T-helper 1 cell (primary cell): ENCODE measurements at regions not wholly inside any gene's neighbourhood (a gene's known extent, or its start where the extent isn't known, plus 50 kb on each side); places are given as distances from the start of the nearest gene placed in this dataset.
"Not testable (repeated sequence)": the region's sequence is repeated elsewhere in the genome, so short reads cannot be mapped to it uniquely, and the experiment has no call there.

Experiments used
- DNase-seq, 5 donors: peaks; one replicate each; pipeline ENCODE4 v3.0.0-alpha.2; 2012 to 2020

GRCh38 chr17:26881195-26881594 lies 412.7 kb upstream of the WSB1 start:
- DNase-seq: not testable (repeated sequence)

DNA sequence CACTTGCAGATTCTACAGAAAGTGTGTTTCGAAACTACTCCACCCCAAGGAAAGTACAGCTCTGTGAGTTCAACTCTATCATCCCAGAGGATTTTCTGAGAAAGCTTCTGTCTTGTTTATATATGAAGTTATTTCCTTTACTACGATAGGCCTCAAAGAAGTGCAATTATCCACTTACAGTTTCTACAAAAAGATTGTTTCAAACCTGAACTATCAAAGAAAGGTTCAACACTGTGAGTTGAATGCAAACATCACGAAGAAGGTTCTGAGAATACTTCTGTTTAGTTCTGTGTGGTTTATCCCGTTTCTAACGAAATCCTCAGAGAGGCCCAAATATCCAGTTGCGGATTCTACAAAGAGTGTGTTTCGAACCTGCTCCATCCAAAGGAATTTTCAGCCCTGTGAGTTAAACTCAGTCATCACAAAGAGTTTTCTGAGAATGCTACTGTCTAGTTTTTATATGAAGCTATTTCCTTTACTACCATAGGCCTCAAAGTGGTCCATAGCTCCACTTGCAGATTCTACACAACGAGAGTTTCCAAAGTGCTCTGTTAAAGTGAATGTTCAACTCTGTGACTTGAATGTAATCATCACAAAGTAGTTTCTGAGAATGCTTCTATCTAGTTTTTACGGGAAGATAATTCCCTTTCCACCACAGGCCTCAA lies 411.7 kb upstream of the WSB1 start:
- DNase-seq: not testable (repeated sequence)

- DNase-seq: not testable (repeated sequence)
These were observed 409.8 kb upstream of the WSB1 start for GRCh38 chr17:26883878-26884740.

GRCh38 chr17:26884741-26885059 lies 409.2 kb upstream of the WSB1 start:
- DNase-seq: not testable (repeated sequence)

DNA sequence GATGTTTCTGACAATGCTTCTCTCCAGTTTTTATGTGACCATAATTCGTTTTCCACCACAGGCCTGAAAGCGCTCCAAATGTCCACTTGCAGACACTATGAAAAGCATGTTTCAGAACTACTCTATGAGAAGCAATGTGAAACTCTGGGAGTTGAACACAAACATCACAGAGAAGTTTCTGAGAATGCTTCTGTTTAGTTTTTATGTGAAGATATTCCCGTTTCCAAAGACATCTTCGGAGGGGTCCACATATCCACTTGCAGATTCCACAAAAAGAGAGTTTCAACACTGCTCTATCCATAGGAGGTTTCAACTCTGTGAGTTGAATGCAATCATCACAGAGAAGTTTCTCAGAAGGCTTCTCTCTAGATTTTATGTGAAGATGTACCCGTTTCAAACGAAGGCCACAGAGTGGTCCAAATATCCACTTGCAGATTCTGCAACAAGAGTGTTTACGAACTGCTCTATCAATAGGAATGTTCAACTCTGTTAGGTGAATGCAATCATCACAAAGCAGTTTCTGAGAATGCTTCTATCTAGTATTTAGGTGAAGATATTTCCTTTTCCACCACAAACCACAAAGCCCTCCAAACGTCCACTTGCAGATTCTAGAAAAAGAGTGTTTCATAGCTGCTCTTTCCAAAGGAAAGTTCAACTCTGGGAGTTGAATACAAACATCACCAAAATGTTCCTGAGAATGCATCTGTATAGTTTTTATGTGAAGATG lies 408.5 kb upstream of the WSB1 start:
- DNase-seq: peak in 1 of 5 donors; percentile 11
